Transverse colon (tissue), 4 donors: ENCODE measurements at regions not wholly inside any gene's neighbourhood (a gene's known extent, or its start where the extent isn't known, plus 50 kb on each side); places are given as distances from the start of the nearest gene placed in this dataset.

Experiments
- EP300 ChIP-seq: sonication (generic); formaldehyde crosslinking; IDR thresholded peaks from one replicate; pipeline ENCODE4 v1.6.1; 2017; ENCODE audit warnings: antibody characterized with exemption, low read depth
- POLR2A ChIP-seq: fragments of 450-650 bp; IDR thresholded peaks from one replicate; pipeline ENCODE4 v1.6.1; 2016; ENCODE audit warnings: antibody characterized with exemption, mild to moderate bottlenecking, moderate library complexity
- POLR2AphosphoS5 ChIP-seq, 3 donors: sonication (generic); formaldehyde crosslinking; IDR thresholded peaks; one replicate each; pipeline ENCODE4 v1.6.1; 2016; ENCODE audit warnings: antibody characterized with exemption in 3 of 3
- TF ChIP-seq, protein P1 (sequence below), 5 experiments: fragments of 200-600 bp in 3 of 5; fragments of 450-650 bp in 2 of 5; sonication (generic) in 3 of 5; IDR thresholded peaks; 1 replicate in 2 of 5; 2 replicates in 3 of 5; pipeline ENCODE4 v1.5.1; 2016 to 2017; ENCODE audit warnings: antibody characterized with exemption in 5 of 5, inconsistent platforms in 3 of 5, mild to moderate bottlenecking in 2 of 5, moderate library complexity in 1 of 5

DNA sequence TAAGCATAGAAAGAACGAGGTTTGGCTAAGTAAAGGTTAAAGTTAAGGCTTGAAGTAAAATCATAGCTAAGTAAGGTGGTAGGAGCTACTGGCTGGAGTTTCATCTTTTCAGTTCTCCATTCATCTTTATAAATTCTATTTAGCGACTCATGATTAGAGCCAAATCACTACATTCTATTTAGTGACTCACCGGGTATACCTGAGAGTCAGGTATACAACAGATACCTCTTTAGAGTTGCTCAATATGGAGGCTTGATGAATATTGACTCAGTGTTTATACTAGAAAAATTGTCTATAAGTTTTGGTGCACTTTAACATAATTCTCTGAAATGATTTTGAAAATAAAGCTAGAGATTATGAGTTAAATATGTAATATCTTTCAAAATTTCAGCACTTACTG is 328.8 kb upstream of the GRM7 start:
- TF ChIP-seq, protein P1, sequence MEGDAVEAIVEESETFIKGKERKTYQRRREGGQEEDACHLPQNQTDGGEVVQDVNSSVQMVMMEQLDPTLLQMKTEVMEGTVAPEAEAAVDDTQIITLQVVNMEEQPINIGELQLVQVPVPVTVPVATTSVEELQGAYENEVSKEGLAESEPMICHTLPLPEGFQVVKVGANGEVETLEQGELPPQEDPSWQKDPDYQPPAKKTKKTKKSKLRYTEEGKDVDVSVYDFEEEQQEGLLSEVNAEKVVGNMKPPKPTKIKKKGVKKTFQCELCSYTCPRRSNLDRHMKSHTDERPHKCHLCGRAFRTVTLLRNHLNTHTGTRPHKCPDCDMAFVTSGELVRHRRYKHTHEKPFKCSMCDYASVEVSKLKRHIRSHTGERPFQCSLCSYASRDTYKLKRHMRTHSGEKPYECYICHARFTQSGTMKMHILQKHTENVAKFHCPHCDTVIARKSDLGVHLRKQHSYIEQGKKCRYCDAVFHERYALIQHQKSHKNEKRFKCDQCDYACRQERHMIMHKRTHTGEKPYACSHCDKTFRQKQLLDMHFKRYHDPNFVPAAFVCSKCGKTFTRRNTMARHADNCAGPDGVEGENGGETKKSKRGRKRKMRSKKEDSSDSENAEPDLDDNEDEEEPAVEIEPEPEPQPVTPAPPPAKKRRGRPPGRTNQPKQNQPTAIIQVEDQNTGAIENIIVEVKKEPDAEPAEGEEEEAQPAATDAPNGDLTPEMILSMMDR (IDR thresholded peaks at IDR 0.05): no peak
- TF ChIP-seq POLR2A (no peak), POLR2AphosphoS5 (IDR thresholded peaks at IDR 0.05) (no peak), EP300 (no peak)
